Keratinocyte (primary cell): ENCODE measurements at regions not wholly inside any gene's neighbourhood (a gene's known extent, or its start where the extent isn't known, plus 50 kb on each side); places are given as distances from the start of the nearest gene placed in this dataset.

Experiments
- EZH2 ChIP-seq: IDR thresholded peaks from one replicate; pipeline ENCODE4 v1.6.1; 2012; ENCODE audit warnings: inconsistent platforms, mild to moderate bottlenecking, low read length, moderate library complexity
- TF ChIP-seq, protein P1 (sequence below), 3 experiments: IDR thresholded peaks in 1 of 3; conservative IDR thresholded peaks in 1 of 3; optimal IDR thresholded peaks in 1 of 3; 2 replicates in 2 of 3; 3 replicates in 1 of 3; pipeline versions ENCODE3 to v1.5.1; 2011; ENCODE audit warnings: low read length in 3 of 3, mild to moderate bottlenecking in 3 of 3, moderate library complexity in 2 of 3, control low read depth in 1 of 3, inconsistent platforms in 1 of 3; ENCODE audit not compliant: insufficient read depth in 2 of 3; ENCODE audit errors: extremely low read depth in 1 of 3

DNA sequence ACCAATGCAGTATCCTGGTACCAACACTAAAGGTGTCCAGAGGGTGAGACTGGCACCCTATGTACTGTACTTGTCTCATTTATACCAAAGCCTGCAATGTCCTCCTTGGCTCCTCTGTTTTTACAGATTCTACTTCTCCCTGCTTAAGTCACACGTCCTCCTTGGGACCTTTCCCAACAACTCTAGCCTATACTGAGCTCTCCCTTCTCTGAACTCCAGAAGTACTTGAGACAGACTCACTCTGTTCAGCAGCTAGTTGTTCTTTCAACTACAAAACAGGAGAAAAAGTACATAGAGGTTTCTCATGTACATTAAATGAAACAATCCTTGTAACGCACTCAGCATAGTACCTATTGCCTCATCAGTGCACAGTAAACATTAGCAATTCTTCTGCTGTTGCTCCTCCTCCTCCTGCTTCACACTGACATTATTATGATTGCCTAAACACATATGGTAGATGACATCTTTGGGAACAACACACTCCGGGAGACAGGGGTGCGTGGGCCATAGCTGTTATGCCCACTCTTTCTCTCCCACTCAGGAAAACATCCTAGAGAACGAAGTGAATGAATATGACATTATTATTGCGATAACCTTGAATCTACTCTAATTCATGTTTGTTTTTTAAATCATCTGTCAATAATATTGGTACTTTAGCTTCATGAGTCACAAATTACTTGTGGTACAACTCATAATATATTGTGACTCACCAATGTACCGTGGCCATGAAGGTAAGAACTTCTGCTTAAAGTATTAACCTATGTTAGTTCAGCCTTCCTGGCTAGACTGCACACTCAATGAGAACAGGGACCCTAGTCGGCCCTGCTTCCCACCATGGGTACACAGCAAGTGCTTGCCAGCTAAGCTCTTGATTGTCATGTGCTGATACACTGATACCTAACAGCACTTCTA lies 180.3 kb upstream of the ADRA1B start:
- TF ChIP-seq, protein P1, sequence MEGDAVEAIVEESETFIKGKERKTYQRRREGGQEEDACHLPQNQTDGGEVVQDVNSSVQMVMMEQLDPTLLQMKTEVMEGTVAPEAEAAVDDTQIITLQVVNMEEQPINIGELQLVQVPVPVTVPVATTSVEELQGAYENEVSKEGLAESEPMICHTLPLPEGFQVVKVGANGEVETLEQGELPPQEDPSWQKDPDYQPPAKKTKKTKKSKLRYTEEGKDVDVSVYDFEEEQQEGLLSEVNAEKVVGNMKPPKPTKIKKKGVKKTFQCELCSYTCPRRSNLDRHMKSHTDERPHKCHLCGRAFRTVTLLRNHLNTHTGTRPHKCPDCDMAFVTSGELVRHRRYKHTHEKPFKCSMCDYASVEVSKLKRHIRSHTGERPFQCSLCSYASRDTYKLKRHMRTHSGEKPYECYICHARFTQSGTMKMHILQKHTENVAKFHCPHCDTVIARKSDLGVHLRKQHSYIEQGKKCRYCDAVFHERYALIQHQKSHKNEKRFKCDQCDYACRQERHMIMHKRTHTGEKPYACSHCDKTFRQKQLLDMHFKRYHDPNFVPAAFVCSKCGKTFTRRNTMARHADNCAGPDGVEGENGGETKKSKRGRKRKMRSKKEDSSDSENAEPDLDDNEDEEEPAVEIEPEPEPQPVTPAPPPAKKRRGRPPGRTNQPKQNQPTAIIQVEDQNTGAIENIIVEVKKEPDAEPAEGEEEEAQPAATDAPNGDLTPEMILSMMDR (optimal IDR thresholded peaks at IDR 0.05 in 1 of 3, IDR thresholded peaks at IDR 0.05 in 1 of 3, conservative IDR thresholded peaks at IDR 0.05 in 1 of 3; ENCODE audit: extremely low read depth in 1 of 3, insufficient read depth in 2 of 3, low read length in 3 of 3), result no peak
- TF ChIP-seq EZH2, result no peak
